ENCODE measurements at regions not wholly inside any gene's neighbourhood (a gene's known extent, or its start where the extent isn't known, plus 50 kb on each side); places are given as distances from the start of the nearest gene placed in this dataset.

- DNase-seq: peak in 1 of 56 donors; percentile 21
These were observed 332.9 kb upstream of the CPEB2 start for GRCh38 chr4:14669371-14669770.

GRCh38 chr4:14671146-14671545 lies 331.1 kb upstream of the CPEB2 start:
- DNase-seq: peak in 2 of 56 donors; percentile 6 to 7

GRCh38 chr4:14675279-14675985 lies 326.8 kb upstream of the CPEB2 start:
- no peak for DNase-seq

- no peak for DNase-seq
These were observed 322.4 kb upstream of the CPEB2 start for GRCh38 chr4:14679906-14680305.

GRCh38 chr4:14681330-14681729 lies 321.0 kb upstream of the CPEB2 start:
- DNase-seq: no peak

GRCh38 chr4:14693728-14694127 lies 308.6 kb upstream of the CPEB2 start:
- no peak for DNase-seq

GRCh38 chr4:14695095-14695845 lies 307.0 kb upstream of the CPEB2 start:
- no peak for DNase-seq

- DNase-seq: no peak
These were observed 302.2 kb upstream of the CPEB2 start for GRCh38 chr4:14700083-14700482.

GRCh38 chr4:14700544-14700943 lies 301.7 kb upstream of the CPEB2 start:
- no peak for DNase-seq

GRCh38 chr4:14701389-14701788 lies 300.9 kb upstream of the CPEB2 start:
- peak in 1 of 56 donors; percentile 11 for DNase-seq

- peak in 1 of 56 donors; percentile 3 for DNase-seq
These were observed 300.4 kb upstream of the CPEB2 start for GRCh38 chr4:14701896-14702295.

GRCh38 chr4:14708574-14708973 lies 293.7 kb upstream of the CPEB2 start:
- no peak for DNase-seq

- no peak for DNase-seq
These were observed 291.0 kb upstream of the CPEB2 start for GRCh38 chr4:14711259-14711658.

GRCh38 chr4:14716691-14717090 lies 285.6 kb upstream of the CPEB2 start:
- no peak for DNase-seq

- no peak for DNase-seq
These were observed 283.2 kb upstream of the CPEB2 start for GRCh38 chr4:14719053-14719452.

- no peak for DNase-seq
These were observed 275.8 kb upstream of the CPEB2 start for GRCh38 chr4:14726441-14726840.

- DNase-seq: no peak
These were observed 275.4 kb upstream of the CPEB2 start for GRCh38 chr4:14726877-14727361.

GRCh38 chr4:14729282-14730000 lies 272.8 kb upstream of the CPEB2 start:
- no peak for DNase-seq

GRCh38 chr4:14742054-14742453 lies 260.2 kb upstream of the CPEB2 start:
- no peak for DNase-seq

- DNase-seq: no peak
These were observed 259.1 kb upstream of the CPEB2 start for GRCh38 chr4:14743172-14743571.

- DNase-seq: no peak
These were observed 258.7 kb upstream of the CPEB2 start for GRCh38 chr4:14743601-14744000.

- DNase-seq: no peak
These were observed 257.9 kb upstream of the CPEB2 start for GRCh38 chr4:14744346-14744745.
